ENCODE measurements at regions not wholly inside any gene's neighbourhood (a gene's known extent, or its start where the extent isn't known, plus 50 kb on each side); places are given as distances from the start of the nearest gene placed in this dataset.

DNA sequence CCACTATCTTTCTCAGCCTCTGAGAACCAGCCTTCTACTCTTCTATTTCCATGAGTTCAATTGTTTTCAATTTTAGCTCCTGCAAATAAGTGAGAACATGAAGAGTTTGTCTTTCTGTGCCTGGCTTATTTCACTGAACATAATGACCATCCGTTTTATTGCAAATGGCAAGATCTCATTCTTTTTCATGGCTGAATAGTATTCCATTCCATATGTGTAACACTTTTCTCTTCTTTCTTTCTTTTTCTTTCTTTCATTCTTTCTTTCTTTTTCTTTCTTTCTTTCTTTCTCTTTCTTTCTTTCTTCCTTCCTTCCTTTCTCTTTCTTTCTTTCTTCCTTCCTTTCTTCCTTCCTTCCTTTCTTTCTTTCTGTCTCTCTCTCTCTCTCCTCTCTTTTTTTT is 228.7 kb downstream of the SHOX start:
- TF ChIP-seq, protein P1, sequence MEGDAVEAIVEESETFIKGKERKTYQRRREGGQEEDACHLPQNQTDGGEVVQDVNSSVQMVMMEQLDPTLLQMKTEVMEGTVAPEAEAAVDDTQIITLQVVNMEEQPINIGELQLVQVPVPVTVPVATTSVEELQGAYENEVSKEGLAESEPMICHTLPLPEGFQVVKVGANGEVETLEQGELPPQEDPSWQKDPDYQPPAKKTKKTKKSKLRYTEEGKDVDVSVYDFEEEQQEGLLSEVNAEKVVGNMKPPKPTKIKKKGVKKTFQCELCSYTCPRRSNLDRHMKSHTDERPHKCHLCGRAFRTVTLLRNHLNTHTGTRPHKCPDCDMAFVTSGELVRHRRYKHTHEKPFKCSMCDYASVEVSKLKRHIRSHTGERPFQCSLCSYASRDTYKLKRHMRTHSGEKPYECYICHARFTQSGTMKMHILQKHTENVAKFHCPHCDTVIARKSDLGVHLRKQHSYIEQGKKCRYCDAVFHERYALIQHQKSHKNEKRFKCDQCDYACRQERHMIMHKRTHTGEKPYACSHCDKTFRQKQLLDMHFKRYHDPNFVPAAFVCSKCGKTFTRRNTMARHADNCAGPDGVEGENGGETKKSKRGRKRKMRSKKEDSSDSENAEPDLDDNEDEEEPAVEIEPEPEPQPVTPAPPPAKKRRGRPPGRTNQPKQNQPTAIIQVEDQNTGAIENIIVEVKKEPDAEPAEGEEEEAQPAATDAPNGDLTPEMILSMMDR (conservative IDR thresholded peaks at IDR 0.05; ENCODE audit: low read depth, low read length) = no peak
- no peak for TF ChIP-seq EZH2 (IDR thresholded peaks at IDR 0.05; ENCODE audit: borderline replicate concordance, low read depth, low read length, poor library complexity, severe bottlenecking)

Data from A673 (cell line).